Spleen (tissue), 11 donors: ENCODE measurements at regions not wholly inside any gene's neighbourhood (a gene's known extent, or its start where the extent isn't known, plus 50 kb on each side); places are given as distances from the start of the nearest gene placed in this dataset.
A peak's percentile ranks its signal among the peaks of the same experiment; 100 is the strongest.

Experiments used
- DNase-seq: peaks from one replicate; pipeline ENCODE4 v3.0.0-alpha.2; 2020
- H3K27ac ChIP-seq, 8 donors: fragments of 200-600 bp; sonication (generic) in 7 of 8; 1 replicate in 4 of 8; 2 replicates in 4 of 8; pipeline versions ENCODE4 v1.5.0 to v1.8.0; 2016 to 2021; ENCODE audit warnings: inconsistent platforms in 4 of 8, mild to moderate bottlenecking in 4 of 8, moderate library complexity in 1 of 8
- H3K27me3 ChIP-seq, 7 donors: fragments of 200-600 bp; sonication (generic) in 6 of 7; replicated peaks in 1 of 7; 1 replicate in 4 of 7; 2 replicates in 3 of 7; pipeline versions ENCODE4 v1.5.0 to v1.8.0; 2016 to 2021; ENCODE audit warnings: inconsistent platforms in 3 of 7, mild to moderate bottlenecking in 1 of 7
- H3K36me3 ChIP-seq, 6 donors: fragments of 200-600 bp; sonication (generic) in 5 of 6; 1 replicate in 4 of 6; 2 replicates in 2 of 6; pipeline versions ENCODE4 v1.5.0 to v1.8.0; 2016 to 2021; ENCODE audit warnings: inconsistent platforms in 2 of 6
- H3K4me1 ChIP-seq, 6 donors: fragments of 200-600 bp; sonication (generic) in 5 of 6; 1 replicate in 3 of 6; 2 replicates in 3 of 6; pipeline versions ENCODE4 v1.5.0 to v1.8.0; 2016 to 2021; ENCODE audit warnings: inconsistent platforms in 3 of 6
- H3K4me3 ChIP-seq, 8 donors: fragments of 200-600 bp; sonication (generic) in 7 of 8; 1 replicate in 4 of 8; 2 replicates in 4 of 8; pipeline versions ENCODE4 v1.5.0 to v1.8.0; 2016 to 2021; ENCODE audit warnings: inconsistent platforms in 4 of 8, mild to moderate bottlenecking in 4 of 8, moderate library complexity in 2 of 8
- H3K9me3 ChIP-seq, 8 donors: fragments of 200-600 bp; sonication (generic) in 7 of 8; 1 replicate in 4 of 8; 2 replicates in 4 of 8; pipeline versions ENCODE4 v1.5.0 to v1.8.0; 2016 to 2021; ENCODE audit warnings: inconsistent platforms in 4 of 8
- POLR2A ChIP-seq, 3 donors: fragments of 450-650 bp; IDR thresholded peaks; one replicate each; pipeline ENCODE4 v1.5.1; 2017; ENCODE audit warnings: antibody characterized with exemption in 3 of 3, mild to moderate bottlenecking in 1 of 3
- POLR2AphosphoS5 ChIP-seq, 3 donors: sonication (generic); formaldehyde crosslinking; IDR thresholded peaks; one replicate each; pipeline ENCODE4 v1.5.1; 2017; ENCODE audit warnings: antibody characterized with exemption in 3 of 3
- WGBS, 5 donors: extraction: QIAGEN DNeasy Blood & Tissue Kit in 3 of 5; methylation state at CpG; one replicate each; pipeline versions ENCODE4 v1.1.5 to v1.1.7; 2013 to 2018; 5-methylcytosine and 5-hydroxymethylcytosine counted together
- intact Hi-C: fragments of 100-400 bp; cut with DNase I; formaldehyde crosslinking; loops from one replicate; pipeline ENCODE4 v1.15.0; 2023; ENCODE audit warnings: low total_unique reads
- TF ChIP-seq, protein P1 (sequence below), 11 experiments: fragments of 200-600 bp in 7 of 11; fragments of 450-650 bp in 4 of 11; sonication (generic) in 4 of 11; IDR thresholded peaks in 8 of 11; conservative IDR thresholded peaks in 3 of 11; 1 replicate in 7 of 11; 2 replicates in 4 of 11; pipeline versions ENCODE4 v1.4.0 to v1.8.0; 2016 to 2021; ENCODE audit warnings: antibody characterized with exemption in 11 of 11, inconsistent platforms in 4 of 11, mild to moderate bottlenecking in 1 of 11
- donor health status: healthy with polysubstance abuse.
- donor health status: DM: no; HTN: no; CAD: no; lungs with moderate emphysema.
- donor health status: DM: no; HTN: no; CAD: no.
- donor health status: Bipolar disorder and iron deficiency.
- donor health status: healthy.
- donor health status: DM: no; HTN: no; CAD: no.
- donor health status: DM: yes; HTN: yes; CAD: no.

DNA sequence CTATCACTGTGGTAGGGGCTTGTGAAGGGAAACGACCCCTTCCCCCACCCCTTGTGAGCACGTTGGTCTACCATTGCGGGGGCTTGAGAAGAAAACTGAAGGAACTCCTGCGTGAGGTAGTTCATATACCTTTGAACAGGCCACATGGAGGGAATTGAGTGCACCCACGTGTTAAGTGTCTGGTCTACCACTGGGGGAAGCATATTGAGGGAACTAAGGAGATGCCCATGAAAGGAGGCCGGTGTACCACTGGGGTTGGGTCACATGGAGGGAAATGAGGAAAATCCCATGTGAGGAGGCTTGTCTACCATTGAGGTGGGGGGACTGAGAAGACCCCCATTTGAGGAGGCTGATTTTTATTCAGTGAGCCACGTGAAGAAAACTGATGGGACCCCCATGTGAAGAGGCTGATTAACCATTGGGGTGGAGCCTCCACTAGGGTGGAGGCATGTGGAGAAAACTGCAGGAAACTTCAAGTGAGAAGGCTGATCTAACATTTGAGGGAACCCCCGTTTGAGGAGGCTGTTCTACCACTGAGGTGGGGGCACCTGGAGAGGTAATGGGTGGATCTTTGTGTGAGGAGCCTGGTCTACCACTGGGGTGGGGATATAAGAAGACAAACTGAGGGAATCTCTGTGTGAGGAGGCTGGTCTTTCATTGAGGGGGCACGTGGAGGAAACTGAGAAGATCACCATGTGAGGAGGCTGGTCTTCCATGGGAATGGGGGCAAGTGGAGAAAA, 163.2 kb downstream of the FBLN2 start:
- 66 to 77% (median 72%) methylated on average over 9 of the region's 9 CpGs for WGBS, 5 donors
- Histone ChIP-seq H3K27ac (no peak overlapping the region), H3K9me3 (peaks cover 0 to 67% (median 0%) of the 10 kb centered on the region in 8 donors), H3K27me3 (no peaks in the 10 kb centered on the region), H3K4me3 (no peak overlapping the region), H3K4me1 (no peaks in the 10 kb centered on the region), H3K36me3 (no peaks in the 10 kb centered on the region)
- DNase-seq, result peak; percentile 22
- TF ChIP-seq, protein P1, sequence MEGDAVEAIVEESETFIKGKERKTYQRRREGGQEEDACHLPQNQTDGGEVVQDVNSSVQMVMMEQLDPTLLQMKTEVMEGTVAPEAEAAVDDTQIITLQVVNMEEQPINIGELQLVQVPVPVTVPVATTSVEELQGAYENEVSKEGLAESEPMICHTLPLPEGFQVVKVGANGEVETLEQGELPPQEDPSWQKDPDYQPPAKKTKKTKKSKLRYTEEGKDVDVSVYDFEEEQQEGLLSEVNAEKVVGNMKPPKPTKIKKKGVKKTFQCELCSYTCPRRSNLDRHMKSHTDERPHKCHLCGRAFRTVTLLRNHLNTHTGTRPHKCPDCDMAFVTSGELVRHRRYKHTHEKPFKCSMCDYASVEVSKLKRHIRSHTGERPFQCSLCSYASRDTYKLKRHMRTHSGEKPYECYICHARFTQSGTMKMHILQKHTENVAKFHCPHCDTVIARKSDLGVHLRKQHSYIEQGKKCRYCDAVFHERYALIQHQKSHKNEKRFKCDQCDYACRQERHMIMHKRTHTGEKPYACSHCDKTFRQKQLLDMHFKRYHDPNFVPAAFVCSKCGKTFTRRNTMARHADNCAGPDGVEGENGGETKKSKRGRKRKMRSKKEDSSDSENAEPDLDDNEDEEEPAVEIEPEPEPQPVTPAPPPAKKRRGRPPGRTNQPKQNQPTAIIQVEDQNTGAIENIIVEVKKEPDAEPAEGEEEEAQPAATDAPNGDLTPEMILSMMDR (IDR thresholded peaks at IDR 0.05 in 8 of 11, conservative IDR thresholded peaks at IDR 0.05 in 3 of 11), result no peak
- TF ChIP-seq POLR2A (IDR thresholded peaks at IDR 0.05), result no peak
- TF ChIP-seq POLR2AphosphoS5 (IDR thresholded peaks at IDR 0.05), result no peak
- intact Hi-C loops, result no loop called here

DNA sequence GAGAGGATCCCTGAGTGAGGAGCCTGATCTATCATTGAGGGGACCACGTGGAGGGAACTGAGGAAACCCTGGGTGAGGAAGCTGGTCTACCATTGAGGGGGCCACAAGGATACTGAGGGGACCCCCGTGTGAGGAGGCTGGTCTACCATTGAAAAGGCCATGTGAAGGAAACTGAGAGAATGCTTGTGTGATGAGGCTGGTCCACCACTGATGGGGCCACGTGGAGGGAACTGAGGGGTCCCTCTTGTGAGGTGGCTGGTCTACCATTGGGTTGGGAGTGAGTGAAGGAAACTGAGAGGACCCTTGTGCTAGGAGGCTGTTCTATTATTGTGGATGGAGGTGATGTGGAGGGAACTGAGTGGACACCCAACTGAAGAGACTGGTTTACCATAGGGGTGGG, 161.3 kb downstream of the FBLN2 start:
- peak; percentile 29 for DNase-seq
- no peak overlapping the region for H3K27ac ChIP-seq
- H3K36me3 ChIP-seq, result no peaks in the 10 kb centered on the region
- WGBS, 5 donors, result 54 to 66% (median 64%) methylated on average over 3 of the region's 3 CpGs
- peaks cover 0 to 81% (median 1%) of the 10 kb centered on the region in 8 donors for H3K9me3 ChIP-seq
- no peaks in the 10 kb centered on the region for H3K27me3 ChIP-seq
- TF ChIP-seq POLR2AphosphoS5 (IDR thresholded peaks at IDR 0.05), result no peak
- intact Hi-C loops, result no loop called here
- no peaks in the 10 kb centered on the region for H3K4me1 ChIP-seq
- no peak overlapping the region for H3K4me3 ChIP-seq

DNA sequence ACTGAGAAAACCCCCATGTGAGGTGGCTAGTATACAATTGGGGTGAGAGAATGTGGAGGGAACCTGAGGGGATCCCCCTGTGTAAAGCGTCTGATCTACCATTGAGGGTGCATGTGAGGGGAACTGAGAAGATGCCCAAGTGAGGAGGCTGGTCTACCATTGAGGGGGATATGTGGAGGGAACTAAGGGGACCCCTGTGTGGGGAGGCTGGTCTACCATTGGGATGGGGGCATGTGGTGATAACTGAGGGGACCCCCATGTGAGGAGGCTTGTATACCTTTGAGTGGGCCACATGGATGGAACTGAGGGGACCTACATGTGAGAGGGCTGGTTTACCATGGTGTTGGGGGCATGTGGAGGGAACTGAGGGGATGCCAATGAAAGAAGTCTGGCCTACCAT, 160.8 kb downstream of the FBLN2 start:
- Histone ChIP-seq H3K4me1 (no peaks in the 10 kb centered on the region), H3K36me3 (no peaks in the 10 kb centered on the region), H3K4me3 (no peak overlapping the region), H3K27me3 (no peaks in the 10 kb centered on the region), H3K27ac (no peak overlapping the region), H3K9me3 (peaks cover 0 to 86% (median 1%) of the 10 kb centered on the region in 8 donors)
- DNase-seq, result peak; percentile 17
- WGBS, 5 donors, result 82 to 100% (median 92%) methylated on average over 1 of the region's 1 CpG
- intact Hi-C loops, result no loop called here
- TF ChIP-seq POLR2A (IDR thresholded peaks at IDR 0.05) (no peak), POLR2AphosphoS5 (IDR thresholded peaks at IDR 0.05) (no peak)
- TF ChIP-seq, protein P1 (IDR thresholded peaks at IDR 0.05 in 8 of 11, conservative IDR thresholded peaks at IDR 0.05 in 3 of 11), result no peak

DNA sequence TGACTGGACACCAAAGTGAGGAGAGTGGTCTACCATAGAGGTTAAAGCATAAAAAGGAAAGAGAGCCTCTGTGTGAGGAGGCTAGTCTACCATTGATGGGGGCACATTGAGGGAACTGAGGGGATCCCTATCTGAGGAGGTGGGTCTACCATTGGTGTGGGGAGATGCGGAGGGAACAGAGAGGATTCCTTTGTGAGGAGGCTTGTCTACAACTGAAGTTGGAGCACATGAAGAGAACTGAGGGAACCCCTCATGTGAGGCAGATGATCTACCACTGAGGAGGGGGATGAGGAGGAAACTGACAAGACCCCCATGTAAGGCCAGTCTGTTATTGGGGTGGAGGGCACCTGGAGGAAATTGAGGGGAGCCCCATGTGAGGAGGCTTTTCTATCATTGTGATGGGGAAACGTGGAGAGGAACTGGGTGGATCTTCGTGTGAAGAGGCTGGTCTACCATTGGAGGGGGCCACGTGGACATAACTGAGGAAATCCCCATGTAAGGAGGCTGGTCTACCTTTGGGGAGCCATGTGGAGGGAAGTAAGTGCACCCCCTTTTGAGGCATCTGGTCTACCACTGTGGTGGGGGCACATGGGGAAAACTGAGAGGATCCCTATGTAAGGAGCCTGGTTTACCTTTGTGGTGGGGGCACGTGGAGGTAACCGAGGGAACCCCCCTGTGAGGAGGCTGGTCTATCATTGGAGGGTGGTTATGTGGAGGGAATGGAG, 160.1 kb downstream of the FBLN2 start:
- Histone ChIP-seq H3K27ac (no peak overlapping the region), H3K4me1 (no peaks in the 10 kb centered on the region), H3K36me3 (no peaks in the 10 kb centered on the region), H3K9me3 (peaks cover 0 to 82% (median 1%) of the 10 kb centered on the region in 8 donors), H3K4me3 (no peak overlapping the region), H3K27me3 (no peaks in the 10 kb centered on the region)
- intact Hi-C loops, result no loop called here
- 70 to 74% (median 71%) methylated on average over 6 of the region's 6 CpGs for WGBS, 5 donors
- DNase-seq, result peak; percentile 33
- TF ChIP-seq POLR2A (IDR thresholded peaks at IDR 0.05) (no peak), POLR2AphosphoS5 (IDR thresholded peaks at IDR 0.05) (no peak)
- TF ChIP-seq, protein P1 (IDR thresholded peaks at IDR 0.05 in 8 of 11, conservative IDR thresholded peaks at IDR 0.05 in 3 of 11), result no peak
